ENCODE measurements at regions not wholly inside any gene's neighbourhood (a gene's known extent, or its start where the extent isn't known, plus 50 kb on each side); places are given as distances from the start of the nearest gene placed in this dataset.
"Not testable (repeated sequence)": the region's sequence is repeated elsewhere in the genome, so short reads cannot be mapped to it uniquely, and the experiment has no call there.

DNA sequence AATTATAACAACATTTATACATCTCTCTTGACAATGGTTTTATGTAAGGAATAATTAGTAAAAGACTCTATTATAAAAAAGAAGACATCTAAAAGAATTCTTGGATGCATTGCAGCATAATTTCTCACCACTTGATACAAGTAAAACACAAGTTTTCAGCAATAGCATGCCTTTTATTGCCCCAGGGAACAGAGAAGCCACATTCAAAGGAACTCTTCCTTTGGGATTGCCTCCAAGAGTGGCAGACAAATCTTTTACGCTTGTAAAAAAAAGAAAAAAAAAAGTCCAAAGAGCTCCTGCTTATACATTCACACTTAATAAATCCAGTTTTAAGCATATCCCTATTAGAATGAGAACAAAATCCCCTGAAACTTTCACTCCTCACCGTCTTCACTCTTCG, 2357.8 kb upstream of the PCDH20 start:
- POLR2A ChIA-PET, result no interaction called here

DNA sequence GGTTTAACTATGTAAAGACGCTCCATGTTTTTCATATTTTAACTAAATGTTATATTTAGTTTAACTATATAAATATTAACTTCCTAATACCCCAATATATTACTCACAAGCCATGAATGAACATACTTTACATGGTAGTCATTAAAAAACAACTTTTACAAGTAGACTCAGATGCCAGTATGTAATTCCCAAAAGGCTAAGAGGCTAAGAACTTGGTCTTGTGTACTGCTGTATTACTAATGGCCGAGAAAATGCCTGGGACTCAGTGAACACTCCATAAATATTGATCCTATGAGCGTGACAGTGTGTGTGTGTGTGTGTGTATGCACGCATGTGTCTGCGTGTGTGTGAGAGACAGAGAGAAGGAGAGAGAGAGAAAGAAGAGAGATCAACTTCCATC, 2342.0 kb upstream of the PCDH20 start:
- CTCF ChIA-PET (ENCODE audit: low intra/inter-chr PET ratio, low total read pairs); H3K4me3 ChIP-seq (replicated peaks in 1 of 3; ENCODE audit: insufficient read depth in 1 of 3, low read depth in 2 of 3, low read length in 3 of 3); DNase-seq (ENCODE audit: low spot score); in situ Hi-C loops (cut with HindIII; ENCODE audit: extremely low pct_ligation_motif_present, low pct_unique_long_range_greater_than_20kb); H3K79me2 ChIP-seq (ENCODE audit: insufficient read depth, low read length); H3K9me3 ChIP-seq (ENCODE audit: low read length); H4K20me1 ChIP-seq (ENCODE audit: insufficient read depth, low read length); H3K27me3 ChIP-seq (ENCODE audit: control insufficient read depth in 1 of 2, insufficient read depth in 2 of 2, low read length in 2 of 2); H3K9ac ChIP-seq (ENCODE audit: insufficient read depth, low read depth, low read length); FAIRE-seq; BruUV-seq (replicated peaks); POLR2A ChIA-PET; H3K4me2 ChIP-seq (ENCODE audit: low read depth, low read length); intact Hi-C loops (cut with micrococcal nuclease; ENCODE audit: unreplicated experiment); H3K4me1 ChIP-seq (ENCODE audit: insufficient read depth, low read length); ATAC-seq; H3K27ac ChIP-seq (ENCODE audit: extremely low read length, insufficient read depth, low read length); H3K36me3 ChIP-seq (replicated peaks in 1 of 2; ENCODE audit: control insufficient read depth in 1 of 2, insufficient read depth in 2 of 2, low read length in 2 of 2); H2AFZ ChIP-seq (ENCODE audit: low read length): not testable (repeated sequence)
- 0% methylated on average over 5 of the region's 5 CpGs for WGBS (ENCODE audit: low lambda C conversion rate)

More for the DNA sequence above, 2357.8 kb upstream of the PCDH20 start:
- H3K9me3 ChIP-seq (ENCODE audit: low read length), result no peaks in the 10 kb centered on the region
- H3K9ac ChIP-seq (ENCODE audit: insufficient read depth, low read depth, low read length), result no peak overlapping the region
- WGBS (ENCODE audit: low lambda C conversion rate), result 1% methylated on average over 3 of the region's 3 CpGs
- in situ Hi-C loops (cut with HindIII; ENCODE audit: extremely low pct_ligation_motif_present, low pct_unique_long_range_greater_than_20kb) (no loop called here), intact Hi-C loops (cut with micrococcal nuclease; ENCODE audit: unreplicated experiment) (no loop called here)
- FAIRE-seq, result no peak
- no peaks in the 10 kb centered on the region for H3K27me3 ChIP-seq (ENCODE audit: control insufficient read depth in 1 of 2, insufficient read depth in 2 of 2, low read length in 2 of 2)
- no peak overlapping the region for H2AFZ ChIP-seq (ENCODE audit: low read length)
- no peak overlapping the region for H3K4me2 ChIP-seq (ENCODE audit: low read depth, low read length)
- no peak overlapping the region for H3K4me3 ChIP-seq (replicated peaks in 1 of 3; ENCODE audit: insufficient read depth in 1 of 3, low read depth in 2 of 3, low read length in 3 of 3)
- H3K79me2 ChIP-seq (ENCODE audit: insufficient read depth, low read length), result no peaks in the 10 kb centered on the region
- CTCF ChIA-PET (ENCODE audit: low intra/inter-chr PET ratio, low total read pairs), result no interaction called here
- H3K36me3 ChIP-seq (replicated peaks in 1 of 2; ENCODE audit: control insufficient read depth in 1 of 2, insufficient read depth in 2 of 2, low read length in 2 of 2), result no peaks in the 10 kb centered on the region
- ATAC-seq, result no peak
- H3K27ac ChIP-seq (ENCODE audit: extremely low read length, insufficient read depth, low read length), result no peak overlapping the region
- no peaks in the 10 kb centered on the region for H3K4me1 ChIP-seq (ENCODE audit: insufficient read depth, low read length)
- no peak for TF ChIP-seq ZNF251 (CRISPR knock-in tag; IDR thresholded peaks at IDR 0.05)
- TF ChIP-seq PHF21A (CRISPR knock-in tag; IDR thresholded peaks at IDR 0.05), result no peak
- no peak for TF ChIP-seq ZNF253 (CRISPR knock-in tag; IDR thresholded peaks at IDR 0.05; ENCODE audit: borderline replicate concordance)
- no peak for TF ChIP-seq KLF11 (CRISPR knock-in tag; IDR thresholded peaks at IDR 0.05)
- no peak for TF ChIP-seq ZNF331 (CRISPR knock-in tag; IDR thresholded peaks at IDR 0.05)
- no peak for TF ChIP-seq ZNF552 (CRISPR knock-in tag; IDR thresholded peaks at IDR 0.05; ENCODE audit: borderline replicate concordance)
- no TSS peak for BruUV-seq (replicated peaks)
- H4K20me1 ChIP-seq (ENCODE audit: insufficient read depth, low read length), result no peaks in the 10 kb centered on the region
- DNase-seq (ENCODE audit: low spot score), result no peak

DNA sequence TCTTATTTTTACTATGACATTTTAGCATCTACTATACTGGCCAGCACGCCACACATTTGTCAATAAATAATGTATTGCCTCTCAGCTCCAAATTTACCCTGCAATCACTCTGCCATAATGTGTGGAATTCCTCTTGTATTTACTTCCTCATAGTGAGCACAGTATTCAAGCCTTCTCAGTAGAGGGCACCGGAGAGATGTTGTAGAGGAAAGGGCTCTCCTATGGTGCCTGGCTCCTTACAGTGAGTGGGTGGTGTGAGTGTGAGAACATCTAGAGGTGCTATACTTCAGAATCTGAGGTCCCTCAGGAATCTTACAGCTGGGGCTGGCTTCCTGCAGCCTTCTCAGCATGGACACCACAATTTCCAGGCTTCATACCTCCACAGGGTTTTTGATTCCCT, 2334.2 kb upstream of the PCDH20 start:
- H3K9me3 ChIP-seq (ENCODE audit: low read length); H3K79me2 ChIP-seq (ENCODE audit: insufficient read depth, low read length); H4K20me1 ChIP-seq (ENCODE audit: insufficient read depth, low read length); intact Hi-C loops (cut with micrococcal nuclease; ENCODE audit: unreplicated experiment); BruUV-seq (replicated peaks); H3K4me1 ChIP-seq (ENCODE audit: insufficient read depth, low read length); DNase-seq (ENCODE audit: low spot score); CTCF ChIA-PET (ENCODE audit: low intra/inter-chr PET ratio, low total read pairs); H3K4me3 ChIP-seq (replicated peaks in 1 of 3; ENCODE audit: insufficient read depth in 1 of 3, low read depth in 2 of 3, low read length in 3 of 3); H2AFZ ChIP-seq (ENCODE audit: low read length); H3K27me3 ChIP-seq (ENCODE audit: control insufficient read depth in 1 of 2, insufficient read depth in 2 of 2, low read length in 2 of 2); H3K36me3 ChIP-seq (replicated peaks in 1 of 2; ENCODE audit: control insufficient read depth in 1 of 2, insufficient read depth in 2 of 2, low read length in 2 of 2); H3K9ac ChIP-seq (ENCODE audit: insufficient read depth, low read depth, low read length); H3K4me2 ChIP-seq (ENCODE audit: low read depth, low read length); POLR2A ChIA-PET; H3K27ac ChIP-seq (ENCODE audit: extremely low read length, insufficient read depth, low read length); in situ Hi-C loops (cut with HindIII; ENCODE audit: extremely low pct_ligation_motif_present, low pct_unique_long_range_greater_than_20kb): not testable (repeated sequence)
- no CpG with 5 or more reads among the region's 2 CpGs for WGBS (ENCODE audit: low lambda C conversion rate)
- FAIRE-seq (peak; percentile 53), ATAC-seq (peak; percentile 100)

DNA sequence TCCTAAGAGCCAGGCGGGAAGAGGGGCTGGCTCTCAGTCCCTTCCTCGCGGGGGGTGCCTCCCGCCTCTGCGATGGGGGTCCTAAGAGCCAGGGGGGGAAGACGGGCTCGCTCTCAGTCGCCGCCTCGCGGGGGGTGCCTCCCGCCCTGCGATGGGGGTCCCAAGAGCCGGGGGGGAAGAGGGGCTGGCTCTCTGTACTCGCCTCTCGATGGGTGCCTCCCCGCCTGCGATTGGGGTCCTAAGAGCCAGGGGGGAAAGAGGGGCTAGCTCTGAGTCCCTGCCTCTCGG, 2326.1 kb upstream of the PCDH20 start:
- H3K27me3 ChIP-seq (ENCODE audit: control insufficient read depth in 1 of 2, insufficient read depth in 2 of 2, low read length in 2 of 2); H3K4me3 ChIP-seq (replicated peaks in 1 of 3; ENCODE audit: insufficient read depth in 1 of 3, low read depth in 2 of 3, low read length in 3 of 3); intact Hi-C loops (cut with micrococcal nuclease; ENCODE audit: unreplicated experiment); H3K36me3 ChIP-seq (replicated peaks in 1 of 2; ENCODE audit: control insufficient read depth in 1 of 2, insufficient read depth in 2 of 2, low read length in 2 of 2); BruUV-seq (replicated peaks); H3K9me3 ChIP-seq (ENCODE audit: low read length); ATAC-seq; in situ Hi-C loops (cut with HindIII; ENCODE audit: extremely low pct_ligation_motif_present, low pct_unique_long_range_greater_than_20kb); H3K27ac ChIP-seq (ENCODE audit: extremely low read length, insufficient read depth, low read length); DNase-seq (ENCODE audit: low spot score); POLR2A ChIA-PET; H3K79me2 ChIP-seq (ENCODE audit: insufficient read depth, low read length); FAIRE-seq; H3K9ac ChIP-seq (ENCODE audit: insufficient read depth, low read depth, low read length); H2AFZ ChIP-seq (ENCODE audit: low read length); H4K20me1 ChIP-seq (ENCODE audit: insufficient read depth, low read length); CTCF ChIA-PET (ENCODE audit: low intra/inter-chr PET ratio, low total read pairs); H3K4me1 ChIP-seq (ENCODE audit: insufficient read depth, low read length); H3K4me2 ChIP-seq (ENCODE audit: low read depth, low read length): not testable (repeated sequence)
- WGBS (ENCODE audit: low lambda C conversion rate), result no CpG with 5 or more reads among the region's 19 CpGs
